HG03280 (cell line): ENCODE measurements at regions not wholly inside any gene's neighbourhood (a gene's known extent, or its start where the extent isn't known, plus 50 kb on each side); places are given as distances from the start of the nearest gene placed in this dataset.
"Not testable (repeated sequence)": the region's sequence is repeated elsewhere in the genome, so short reads cannot be mapped to it uniquely, and the experiment has no call there.

Experiments used
- ATAC-seq: cut with Tn5 transposase; IDR thresholded peaks from one replicate; pipeline ENCODE4 v1.9.1; 2021; ENCODE audit warnings: mild to moderate bottlenecking, moderate library complexity; ENCODE audit not compliant: unreplicated experiment

- no peak for ATAC-seq
These were observed 970.2 kb upstream of the COX7C start for GRCh38 chr5:85647349-85648127.

GRCh38 chr5:85648495-85648894, 969.2 kb upstream of the COX7C start:
- ATAC-seq: no peak

GRCh38 chr5:85651731-85652130, 966.0 kb upstream of the COX7C start:
- no peak for ATAC-seq

GRCh38 chr5:85654144-85654543, 963.6 kb upstream of the COX7C start:
- not testable (repeated sequence) for ATAC-seq

GRCh38 chr5:85656050-85656449, 961.7 kb upstream of the COX7C start:
- ATAC-seq: no peak

- ATAC-seq: not testable (repeated sequence)
These were observed 960.4 kb upstream of the COX7C start for GRCh38 chr5:85657328-85657727.

- ATAC-seq: not testable (repeated sequence)
These were observed 954.6 kb upstream of the COX7C start for GRCh38 chr5:85662969-85663707.

GRCh38 chr5:85663708-85664031, 954.1 kb upstream of the COX7C start:
- no peak for ATAC-seq

GRCh38 chr5:85670417-85670816, 947.3 kb upstream of the COX7C start:
- ATAC-seq: no peak

GRCh38 chr5:85671223-85671970, 946.3 kb upstream of the COX7C start:
- ATAC-seq: no peak

- ATAC-seq: no peak
These were observed 935.9 kb upstream of the COX7C start for GRCh38 chr5:85681871-85682270.

- ATAC-seq: no peak
These were observed 933.4 kb upstream of the COX7C start for GRCh38 chr5:85684351-85684750.

GRCh38 chr5:85703296-85703695, 914.4 kb upstream of the COX7C start:
- no peak for ATAC-seq

- no peak for ATAC-seq
These were observed 908.0 kb upstream of the COX7C start for GRCh38 chr5:85709728-85710127.

GRCh38 chr5:85716344-85717202, 901.2 kb upstream of the COX7C start:
- no peak for ATAC-seq

GRCh38 chr5:85717203-85717563, 900.6 kb upstream of the COX7C start:
- ATAC-seq: no peak

- ATAC-seq: no peak
These were observed 885.6 kb upstream of the COX7C start for GRCh38 chr5:85732185-85732584.

- no peak for ATAC-seq
These were observed 875.8 kb upstream of the COX7C start for GRCh38 chr5:85741972-85742371.

- ATAC-seq: no peak
These were observed 857.2 kb upstream of the COX7C start for GRCh38 chr5:85760519-85760918.

- no peak for ATAC-seq
These were observed 848.4 kb upstream of the COX7C start for GRCh38 chr5:85769347-85769746.

GRCh38 chr5:85784746-85785145, 833.0 kb upstream of the COX7C start:
- no peak for ATAC-seq
